HG02642 (cell line): ENCODE measurements at regions not wholly inside any gene's neighbourhood (a gene's known extent, or its start where the extent isn't known, plus 50 kb on each side); places are given as distances from the start of the nearest gene placed in this dataset.
A peak's percentile ranks its signal among the peaks of the same experiment; 100 is the strongest.
"Not testable (repeated sequence)": the region's sequence is repeated elsewhere in the genome, so short reads cannot be mapped to it uniquely, and the experiment has no call there.

Source experiments
- ATAC-seq: cut with Tn5 transposase; IDR thresholded peaks from one replicate; pipeline ENCODE4 v1.9.1; 2021; ENCODE audit warnings: mild to moderate bottlenecking; ENCODE audit not compliant: unreplicated experiment, poor library complexity

DNA sequence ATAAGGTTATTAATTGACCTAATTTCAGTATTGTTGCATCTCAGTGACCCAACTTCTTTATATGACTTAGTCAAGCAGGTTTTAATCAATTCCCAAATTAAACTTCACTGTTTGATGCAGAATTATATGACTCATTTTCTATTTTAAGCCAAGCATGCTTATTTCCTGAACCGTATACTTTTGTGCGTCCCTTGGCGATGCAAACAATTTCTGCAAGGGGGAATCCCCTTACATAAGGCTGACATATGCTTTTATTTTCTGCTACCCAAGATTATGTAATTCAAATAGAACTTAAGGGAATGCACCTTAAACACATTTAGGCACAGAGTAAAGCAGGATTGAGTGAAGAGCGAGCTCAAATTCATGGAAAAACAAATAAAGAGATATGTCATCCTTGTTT lies 303.9 kb downstream of the PDCD6IP start:
- no peak for ATAC-seq

DNA sequence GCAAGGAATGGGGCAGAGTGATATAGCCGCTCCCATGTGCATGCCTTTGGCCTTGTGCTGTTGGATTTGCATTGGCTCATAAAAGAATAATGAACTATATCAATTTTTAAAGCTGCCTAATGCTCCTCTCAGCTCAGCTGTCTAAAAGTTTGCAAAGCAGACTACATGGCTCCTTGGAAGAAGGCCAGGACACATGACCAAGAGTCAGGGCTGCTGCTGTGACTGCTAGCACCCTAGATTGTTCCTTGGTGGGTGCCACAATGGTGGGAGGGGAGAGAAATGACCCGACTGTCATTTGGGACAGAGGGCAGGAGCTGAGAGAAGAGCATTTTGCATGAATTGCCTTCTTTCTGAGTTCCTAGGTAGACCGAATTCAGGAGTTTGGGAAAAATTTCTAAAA lies 307.9 kb downstream of the PDCD6IP start:
- ATAC-seq, result no peak

GRCh38 chr3:34106879-34107278 lies 308.4 kb downstream of the PDCD6IP start:
- peak; percentile 41 for ATAC-seq

- peak; percentile 56 for ATAC-seq
Measured at GRCh38 chr3:34107669-34108068, 309.2 kb downstream of the PDCD6IP start.

GRCh38 chr3:34109021-34109420 lies 310.6 kb downstream of the PDCD6IP start:
- no peak for ATAC-seq

DNA sequence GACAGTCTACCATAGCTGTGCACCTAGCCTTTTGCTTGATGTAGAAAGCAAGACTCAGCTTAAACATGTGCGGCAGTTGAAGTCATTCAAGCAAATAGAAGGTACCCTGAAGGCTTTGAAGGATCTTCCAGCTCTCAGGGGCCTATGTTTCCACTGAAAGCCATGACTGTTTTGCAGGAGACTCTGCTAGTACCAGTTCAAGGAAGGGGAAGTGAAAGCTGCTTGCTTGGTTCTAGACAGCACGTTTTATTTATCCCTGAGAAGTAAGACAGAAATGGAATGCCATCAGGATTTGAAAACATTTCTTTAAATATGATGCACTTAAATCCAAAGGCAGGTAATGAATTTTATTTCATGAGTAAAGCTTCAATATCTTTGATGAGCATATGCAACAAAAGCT lies 311.4 kb downstream of the PDCD6IP start:
- ATAC-seq, result peak; percentile 52

DNA sequence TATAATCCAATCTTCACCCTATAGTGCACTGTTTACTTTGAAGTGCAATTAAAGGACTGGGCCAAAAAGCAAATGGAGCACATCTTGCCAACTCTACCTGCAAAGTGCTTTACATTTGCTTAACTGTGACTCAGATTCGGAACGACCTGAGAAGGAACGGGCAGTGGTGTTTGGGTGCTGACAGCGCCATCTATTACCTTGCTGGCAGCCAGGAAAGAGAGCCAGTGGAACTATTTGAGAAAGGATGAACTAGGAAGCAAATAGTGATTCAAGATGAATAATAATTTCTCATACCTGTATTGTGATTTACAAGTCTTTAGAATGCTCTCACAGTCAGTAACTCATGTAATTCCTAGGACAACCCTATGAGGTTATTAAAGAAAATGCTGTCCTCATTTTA lies 312.9 kb downstream of the PDCD6IP start:
- no peak for ATAC-seq

GRCh38 chr3:34112261-34112660 lies 313.8 kb downstream of the PDCD6IP start:
- not testable (repeated sequence) for ATAC-seq

- no peak for ATAC-seq
Measured at GRCh38 chr3:34131091-34131490, 332.7 kb downstream of the PDCD6IP start.

- ATAC-seq, result no peak
Measured at GRCh38 chr3:34132069-34132692, 333.8 kb downstream of the PDCD6IP start.

DNA sequence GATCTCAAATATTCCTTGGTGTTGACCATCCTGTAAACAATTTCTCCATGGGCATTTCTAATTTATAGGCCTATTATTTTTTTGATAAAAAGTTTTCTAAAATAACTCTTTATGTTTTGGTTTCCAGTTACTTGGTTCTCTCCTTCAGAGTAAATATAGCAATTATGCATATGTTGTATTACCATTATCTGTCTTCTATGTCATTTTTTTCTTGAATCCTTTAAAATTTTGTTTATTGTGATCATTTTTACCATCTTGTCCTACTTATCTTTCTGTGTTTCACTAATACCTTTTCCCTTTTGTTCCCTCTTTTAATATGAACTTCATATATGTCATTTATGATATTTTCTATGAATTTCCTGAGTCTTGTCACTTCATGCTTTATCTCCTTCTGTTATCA lies 341.1 kb downstream of the PDCD6IP start:
- ATAC-seq, result no peak

DNA sequence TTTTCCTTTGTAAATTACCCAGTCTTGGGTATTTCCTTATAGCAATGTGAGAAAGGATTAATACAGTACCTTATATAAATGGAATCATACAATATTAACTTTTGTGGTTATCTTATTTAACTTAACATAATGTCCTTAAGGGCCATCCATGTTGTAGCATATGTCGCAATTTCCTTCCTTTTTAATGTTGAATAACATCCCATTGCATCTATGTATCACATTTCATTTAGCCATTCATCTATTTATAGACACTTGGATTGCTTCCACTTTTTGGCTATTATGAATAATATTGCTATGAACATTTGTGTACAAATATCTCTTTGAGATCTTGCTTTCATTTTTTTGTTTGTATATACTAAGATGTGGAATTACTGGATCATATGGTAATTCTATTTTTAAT lies 342.2 kb downstream of the PDCD6IP start:
- ATAC-seq, result no peak

GRCh38 chr3:34141841-34142337 lies 343.5 kb downstream of the PDCD6IP start:
- no peak for ATAC-seq

- no peak for ATAC-seq
Measured at GRCh38 chr3:34145796-34146195, 347.4 kb downstream of the PDCD6IP start.

- no peak for ATAC-seq
Measured at GRCh38 chr3:34146596-34146995, 348.2 kb downstream of the PDCD6IP start.

GRCh38 chr3:34150992-34151391 lies 352.6 kb downstream of the PDCD6IP start:
- ATAC-seq, result peak; percentile 46

- ATAC-seq, result no peak
Measured at GRCh38 chr3:34152656-34153055, 354.2 kb downstream of the PDCD6IP start.

DNA sequence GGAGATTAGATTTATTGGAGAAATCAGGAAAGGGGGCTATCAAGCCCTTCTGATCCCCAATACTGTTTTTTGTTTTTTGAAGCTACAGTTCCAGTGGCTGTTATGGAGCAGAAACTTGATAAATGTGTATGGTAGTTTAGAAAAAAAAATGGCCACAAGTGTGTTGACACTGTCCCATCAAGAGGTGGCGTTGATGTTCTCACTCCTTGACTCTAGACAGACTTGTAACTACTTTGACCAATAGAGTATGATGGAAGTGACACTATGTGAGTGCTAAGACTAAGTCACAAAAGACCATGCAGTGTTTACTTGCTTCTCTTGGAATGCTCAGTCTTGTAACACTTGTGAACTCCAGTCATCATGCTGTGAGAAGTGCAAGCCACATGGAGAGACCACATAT lies 356.7 kb downstream of the PDCD6IP start:
- ATAC-seq, result peak; percentile 12

GRCh38 chr3:34155666-34156065 lies 357.2 kb downstream of the PDCD6IP start:
- ATAC-seq, result peak; percentile 69

DNA sequence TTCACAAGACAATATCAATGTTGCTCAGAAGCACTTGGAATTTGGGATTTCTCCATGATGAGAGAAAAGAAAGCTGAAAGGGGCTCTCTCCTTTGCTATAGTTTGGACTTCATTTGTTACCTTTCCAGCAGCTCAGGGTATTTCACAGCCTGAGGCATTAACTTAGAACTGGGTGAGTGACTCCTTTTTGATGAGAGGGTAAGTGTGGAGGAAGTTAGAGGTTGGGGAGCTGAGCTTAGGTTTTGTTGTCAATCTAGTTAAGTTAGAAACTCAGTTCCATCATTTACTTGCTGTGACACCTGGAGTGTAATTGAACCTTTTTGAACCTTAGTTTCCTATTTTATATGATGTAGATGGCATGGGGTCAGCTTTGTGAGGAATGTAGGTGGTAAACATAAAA lies 359.1 kb downstream of the PDCD6IP start:
- no peak for ATAC-seq

DNA sequence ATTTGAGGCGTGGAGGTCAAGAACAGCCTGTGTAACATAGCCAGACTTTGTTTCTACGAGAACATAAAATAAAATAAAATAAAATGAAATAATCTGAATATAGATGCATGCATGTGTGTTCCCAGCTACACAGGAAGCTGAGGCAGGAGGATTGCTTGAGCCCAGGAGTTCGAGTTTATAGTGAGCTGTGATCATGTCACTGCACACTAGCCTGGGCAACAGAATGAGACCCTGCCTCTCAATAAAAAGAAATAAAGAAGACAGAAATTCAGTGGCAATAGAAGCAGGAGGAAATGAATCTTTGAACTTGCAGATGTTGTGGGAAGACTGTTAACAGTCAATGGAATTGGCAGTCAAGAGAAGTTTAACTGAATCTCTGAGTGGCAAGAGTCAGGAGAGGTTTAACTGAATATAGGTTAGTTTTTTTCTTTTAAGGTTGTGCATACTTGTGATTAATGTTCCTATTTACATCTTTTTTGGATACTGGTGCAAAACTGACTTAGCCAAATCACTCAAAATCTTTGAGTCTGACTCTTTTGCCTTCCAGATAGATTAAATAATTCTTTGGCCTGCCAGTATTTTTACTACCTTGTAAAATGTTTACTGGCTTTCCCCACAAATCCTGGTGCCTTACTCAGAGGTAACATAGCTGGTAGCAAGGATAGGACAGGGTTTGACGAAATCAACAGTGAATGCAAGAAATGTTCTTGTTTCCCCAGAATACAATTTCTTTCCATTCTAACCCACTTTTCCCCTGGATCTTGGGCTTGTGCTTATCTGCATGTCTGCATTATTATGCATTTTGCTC lies 361.4 kb downstream of the PDCD6IP start:
- ATAC-seq, result no peak

DNA sequence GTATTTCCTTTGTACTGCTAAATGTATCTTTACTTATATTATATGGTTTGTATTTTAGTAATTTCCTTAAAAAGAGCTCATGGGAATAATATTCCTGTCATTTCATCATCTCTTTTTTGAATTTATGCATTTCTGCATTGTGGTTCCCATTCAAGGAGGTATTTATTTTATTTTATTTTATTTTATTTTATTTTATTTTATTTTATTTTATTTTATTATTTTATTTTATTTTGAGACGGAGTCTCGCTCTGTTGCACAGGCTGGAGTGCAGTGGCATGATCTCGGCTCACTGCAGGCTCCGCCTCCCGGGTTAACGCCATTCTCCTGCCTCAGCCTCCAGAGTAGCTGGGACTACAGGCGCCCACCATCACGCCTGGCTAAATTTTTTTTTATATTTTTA lies 371.2 kb downstream of the PDCD6IP start:
- ATAC-seq, result not testable (repeated sequence)
